LNCaP clone FGC (cell line): ENCODE measurements at regions not wholly inside any gene's neighbourhood (a gene's known extent, or its start where the extent isn't known, plus 50 kb on each side); places are given as distances from the start of the nearest gene placed in this dataset.

ENCODE experiments used
- DNase-seq: peaks from one replicate; pipeline ENCODE4 v3.0.0-alpha.2; 2011; ENCODE audit warnings: low read depth
- H3K4me3 ChIP-seq: 2 replicates; pipeline ENCODE4 v1.5.1; 2011; ENCODE audit warnings: mild to moderate bottlenecking, low read depth, low read length, control low read depth
- TF ChIP-seq, protein P1 (sequence below): IDR thresholded peaks from 2 replicates; pipeline ENCODE4 v1.5.1; 2012; ENCODE audit warnings: mild to moderate bottlenecking; ENCODE audit not compliant: control insufficient read depth, insufficient read depth; ENCODE audit errors: extremely low read depth

DNA sequence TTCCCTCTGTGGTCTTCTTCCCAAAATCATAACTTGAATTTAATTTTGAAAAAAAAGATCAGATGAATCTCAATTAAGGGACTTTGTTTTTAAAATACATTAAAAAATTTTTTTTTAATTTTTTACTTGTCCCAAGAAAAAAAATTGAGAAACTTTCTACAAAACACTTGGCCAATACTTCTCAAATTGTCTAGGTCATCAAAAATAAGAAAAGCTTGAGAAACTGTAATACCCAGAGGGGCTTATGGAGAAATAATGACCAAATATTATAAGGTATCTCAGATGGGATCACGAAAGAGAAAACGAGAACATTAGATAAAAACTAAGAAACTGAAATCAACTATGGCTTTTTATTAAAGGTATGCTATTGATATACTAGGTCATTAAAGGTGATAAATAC, 835.0 kb downstream of the GATA3 start:
- DNase-seq, result no peak
- no peak overlapping the region for H3K4me3 ChIP-seq
- TF ChIP-seq, protein P1, sequence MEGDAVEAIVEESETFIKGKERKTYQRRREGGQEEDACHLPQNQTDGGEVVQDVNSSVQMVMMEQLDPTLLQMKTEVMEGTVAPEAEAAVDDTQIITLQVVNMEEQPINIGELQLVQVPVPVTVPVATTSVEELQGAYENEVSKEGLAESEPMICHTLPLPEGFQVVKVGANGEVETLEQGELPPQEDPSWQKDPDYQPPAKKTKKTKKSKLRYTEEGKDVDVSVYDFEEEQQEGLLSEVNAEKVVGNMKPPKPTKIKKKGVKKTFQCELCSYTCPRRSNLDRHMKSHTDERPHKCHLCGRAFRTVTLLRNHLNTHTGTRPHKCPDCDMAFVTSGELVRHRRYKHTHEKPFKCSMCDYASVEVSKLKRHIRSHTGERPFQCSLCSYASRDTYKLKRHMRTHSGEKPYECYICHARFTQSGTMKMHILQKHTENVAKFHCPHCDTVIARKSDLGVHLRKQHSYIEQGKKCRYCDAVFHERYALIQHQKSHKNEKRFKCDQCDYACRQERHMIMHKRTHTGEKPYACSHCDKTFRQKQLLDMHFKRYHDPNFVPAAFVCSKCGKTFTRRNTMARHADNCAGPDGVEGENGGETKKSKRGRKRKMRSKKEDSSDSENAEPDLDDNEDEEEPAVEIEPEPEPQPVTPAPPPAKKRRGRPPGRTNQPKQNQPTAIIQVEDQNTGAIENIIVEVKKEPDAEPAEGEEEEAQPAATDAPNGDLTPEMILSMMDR, result no peak

DNA sequence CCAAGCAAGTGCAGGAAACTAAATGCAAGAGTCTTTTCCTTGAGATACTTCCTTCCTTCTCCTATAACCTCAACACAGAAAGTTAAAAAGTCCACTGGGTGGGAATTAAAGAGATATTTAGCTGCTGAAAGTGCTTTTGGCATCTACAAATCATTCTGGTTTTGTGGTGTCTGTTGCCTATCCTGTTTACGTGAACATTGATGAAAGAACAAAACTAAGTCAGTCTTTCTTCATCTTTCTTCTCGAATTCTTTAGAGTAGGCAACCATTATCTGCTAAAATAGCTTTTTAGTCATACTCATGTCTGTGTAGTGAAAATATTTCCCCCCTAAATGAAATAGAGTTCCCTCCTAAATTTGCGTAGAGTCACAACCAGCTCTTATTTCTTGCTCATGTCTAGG, 838.6 kb downstream of the GATA3 start:
- H3K4me3 ChIP-seq, result no peak overlapping the region
- no peak for DNase-seq
- TF ChIP-seq, protein P1, result no peak

DNA sequence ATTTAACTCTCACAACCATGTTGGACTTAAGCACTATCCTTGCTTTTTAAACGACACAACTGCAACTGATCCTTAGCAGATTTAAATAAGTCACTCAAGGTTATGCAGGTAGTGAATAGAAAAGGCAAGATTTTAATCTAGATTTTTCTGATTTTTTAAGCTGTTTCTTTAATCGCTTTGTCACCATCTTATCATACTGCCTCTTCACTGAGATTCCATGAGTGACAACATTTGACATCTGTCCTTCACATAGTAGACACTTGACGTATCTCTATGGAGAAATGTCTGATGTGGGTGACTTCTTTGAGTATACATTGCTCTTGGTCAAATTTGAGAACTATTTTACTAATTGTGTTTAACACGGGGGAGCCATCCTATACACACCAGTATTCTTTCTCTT, 839.7 kb downstream of the GATA3 start:
- H3K4me3 ChIP-seq, result no peak overlapping the region
- TF ChIP-seq, protein P1, result no peak
- no peak for DNase-seq

DNA sequence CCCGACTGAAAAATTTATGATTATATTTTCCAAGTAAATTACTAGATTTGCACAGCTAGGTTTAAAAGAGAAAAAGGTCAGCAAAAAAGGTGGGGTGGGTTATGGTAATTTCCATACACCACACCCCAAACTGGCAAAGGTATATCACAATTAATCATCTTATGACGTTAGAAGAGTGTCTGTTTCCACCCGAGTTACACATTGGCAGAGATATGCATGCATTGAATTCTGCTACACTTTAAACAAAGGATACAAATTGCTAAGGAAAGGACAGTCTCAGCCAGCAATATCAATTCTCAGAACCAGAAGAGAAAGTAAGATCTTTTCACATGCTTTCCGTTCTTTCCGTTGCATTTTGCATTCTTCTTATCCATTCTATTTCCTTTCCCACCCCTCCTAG, 843.3 kb downstream of the GATA3 start:
- no peak for DNase-seq
- no peak overlapping the region for H3K4me3 ChIP-seq
- TF ChIP-seq, protein P1, result no peak

DNA sequence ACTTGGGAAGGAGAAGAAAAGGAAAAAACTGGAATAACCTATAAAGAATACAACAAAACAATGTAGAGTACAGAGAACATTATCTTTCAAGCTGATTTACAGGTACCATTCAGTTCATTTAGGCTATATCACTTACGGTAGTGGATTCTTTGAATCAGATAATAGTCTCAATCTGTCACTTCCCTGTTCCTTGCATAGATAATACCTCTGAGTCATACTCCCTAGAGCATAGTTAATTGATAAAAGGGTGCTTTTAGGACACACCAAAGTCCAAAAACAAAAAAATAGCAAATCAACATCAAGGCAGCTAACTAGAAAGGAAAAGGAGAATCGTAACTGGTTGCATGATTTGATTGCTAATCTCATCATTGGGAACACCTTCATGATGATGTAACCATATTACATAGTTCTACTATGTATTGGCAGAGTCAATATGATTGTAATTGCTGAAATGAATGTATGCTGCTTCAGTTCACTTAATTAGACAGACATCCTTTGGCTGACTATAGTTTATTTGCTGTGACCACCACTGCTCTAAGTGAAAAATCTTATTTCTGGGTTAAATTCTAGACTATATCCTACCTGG, 844.4 kb downstream of the GATA3 start:
- no peak for DNase-seq
- H3K4me3 ChIP-seq, result no peak overlapping the region
- TF ChIP-seq, protein P1, result no peak

DNA sequence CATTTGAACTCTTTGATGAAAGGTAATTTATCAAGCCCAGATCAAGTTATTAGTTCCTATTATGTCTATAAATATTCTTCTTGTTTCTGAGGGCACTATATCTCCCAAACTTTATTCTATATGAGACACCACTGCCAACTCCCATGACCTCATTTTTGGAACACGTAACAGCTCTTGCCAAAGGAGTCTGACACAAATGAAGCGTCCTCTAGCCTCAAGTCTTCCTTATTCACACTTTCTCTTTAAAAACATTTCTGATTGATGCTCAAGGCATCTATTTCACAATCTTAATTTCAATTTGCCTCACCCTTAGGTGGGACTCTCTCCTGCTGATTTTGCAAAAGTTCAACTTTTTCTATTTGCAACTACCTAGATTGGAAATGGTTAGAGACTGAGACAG, 848.4 kb downstream of the GATA3 start:
- TF ChIP-seq, protein P1, result no peak
- no peak for DNase-seq
- no peak overlapping the region for H3K4me3 ChIP-seq

DNA sequence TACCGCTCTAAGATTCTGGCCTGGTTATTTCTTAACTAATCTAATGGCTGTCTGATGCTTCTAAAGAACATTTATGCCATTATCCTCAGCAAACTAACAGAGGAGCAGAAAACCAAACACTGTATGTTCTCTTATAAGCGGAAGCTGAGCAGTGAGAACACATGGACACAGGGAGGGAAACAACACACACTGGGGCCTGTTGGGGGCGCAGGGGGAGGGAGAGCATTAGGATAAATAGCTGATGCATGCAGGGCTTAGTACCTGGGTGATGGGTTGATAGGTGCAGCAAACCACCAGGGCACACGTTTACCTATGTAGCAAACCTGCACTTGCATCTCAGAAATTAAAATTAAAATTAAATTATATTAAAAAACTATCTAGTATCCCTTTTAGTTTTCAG, 853.5 kb downstream of the GATA3 start:
- H3K4me3 ChIP-seq, result no peak overlapping the region
- TF ChIP-seq, protein P1, result no peak
- DNase-seq, result no peak
